DMS 273 (cell line): ENCODE measurements at regions not wholly inside any gene's neighbourhood (a gene's known extent, or its start where the extent isn't known, plus 50 kb on each side); places are given as distances from the start of the nearest gene placed in this dataset.
"Not testable (repeated sequence)": the region's sequence is repeated elsewhere in the genome, so short reads cannot be mapped to it uniquely, and the experiment has no call there.

Source experiments
- DNase-seq: peaks from one replicate; lab custom pipeline; 2025; ENCODE audit not compliant: unreplicated experiment; lab: John Stamatoyannopoulos, UW

- DNase-seq = no peak
These were observed 51.0 kb downstream of the FHIP2A start for GRCh38 chr10:114872519-114873087.

- DNase-seq = peak; percentile 7
These were observed 53.3 kb downstream of the FHIP2A start for GRCh38 chr10:114874827-114875411.

- DNase-seq = not testable (repeated sequence)
These were observed 54.1 kb downstream of the FHIP2A start for GRCh38 chr10:114875590-114876081.

GRCh38 chr10:114876169-114876568 lies 54.6 kb downstream of the FHIP2A start:
- peak; percentile 9 for DNase-seq

GRCh38 chr10:114876602-114877300 lies 55.2 kb downstream of the FHIP2A start:
- peak; percentile 78 for DNase-seq

GRCh38 chr10:114877301-114877644 lies 55.7 kb downstream of the FHIP2A start:
- DNase-seq = no peak

- no peak for DNase-seq
These were observed 57.5 kb downstream of the FHIP2A start for GRCh38 chr10:114879093-114879492.

GRCh38 chr10:114879541-114880158 lies 58.1 kb downstream of the FHIP2A start:
- DNase-seq = peak; percentile 36

GRCh38 chr10:114881417-114881816 lies 56.6 kb upstream of the TRUB1 start:
- no peak for DNase-seq

- DNase-seq = no peak
These were observed 56.1 kb upstream of the TRUB1 start for GRCh38 chr10:114881901-114882300.

- no peak for DNase-seq
These were observed 52.6 kb upstream of the TRUB1 start for GRCh38 chr10:114885443-114885842.
